Upper lobe of right lung (tissue), 1 donor: ENCODE measurements at regions not wholly inside any gene's neighbourhood (a gene's known extent, or its start where the extent isn't known, plus 50 kb on each side); places are given as distances from the start of the nearest gene placed in this dataset.
A peak's percentile ranks its signal among the peaks of the same experiment; 100 is the strongest.
"Not testable (repeated sequence)": the region's sequence is repeated elsewhere in the genome, so short reads cannot be mapped to it uniquely, and the experiment has no call there.

Source experiments
- ATAC-seq: fragments of 200-7000 bp; cut with Tn5 transposase; one replicate; pipeline ENCODE4 v1.9.1; 2020; ENCODE audit warnings: mild to moderate bottlenecking, moderate library complexity
- DNase-seq: peaks from one replicate; pipeline ENCODE4 v3.0.0-alpha.2; 2020
- H3K27ac ChIP-seq: fragments of 200-600 bp; one replicate; pipeline ENCODE4 v1.8.0; 2022
- H3K27me3 ChIP-seq: fragments of 200-600 bp; one replicate; pipeline ENCODE4 v1.8.0; 2022; ENCODE audit warnings: mild to moderate bottlenecking
- H3K36me3 ChIP-seq: fragments of 200-600 bp; one replicate; pipeline ENCODE4 v1.8.0; 2022
- H3K4me1 ChIP-seq: fragments of 200-600 bp; one replicate; pipeline ENCODE4 v1.8.0; 2022
- H3K4me3 ChIP-seq: fragments of 200-600 bp; one replicate; pipeline ENCODE4 v1.8.0; 2022; ENCODE audit warnings: mild to moderate bottlenecking
- H3K9me3 ChIP-seq: fragments of 200-600 bp; one replicate; pipeline ENCODE4 v1.8.0; 2022
- CTCF ChIP-seq: fragments of 200-600 bp; IDR thresholded peaks from one replicate; pipeline ENCODE4 v1.8.0; 2022; ENCODE audit warnings: antibody characterized with exemption
- intact Hi-C: fragments of 100-400 bp; cut with DNase I; formaldehyde crosslinking; loops from one replicate; pipeline ENCODE4 v1.11.0; 2022
- donor health status: DM: no; HTN: yes; CAD: no; lungs with severe emphysema.

GRCh38 chr2:87456477-87457128, 291.3 kb upstream of the PLGLB2 start:
- H3K36me3 ChIP-seq, H3K27me3 ChIP-seq, H3K9me3 ChIP-seq, intact Hi-C loops, DNase-seq: not testable (repeated sequence)
- H3K27ac ChIP-seq, result peak overlapping the region; percentile 42
- H3K4me3 ChIP-seq, result peak overlapping the region; percentile 40
- H3K4me1 ChIP-seq, result peaks cover 11% of the 10 kb centered on the region
- peak; percentile 32 for ATAC-seq

GRCh38 chr2:87457129-87457499, 290.8 kb upstream of the PLGLB2 start:
- H3K4me3 ChIP-seq, H3K36me3 ChIP-seq, intact Hi-C loops, H3K27ac ChIP-seq, DNase-seq, H3K9me3 ChIP-seq, H3K27me3 ChIP-seq: not testable (repeated sequence)
- H3K4me1 ChIP-seq, result peaks cover 11% of the 10 kb centered on the region
- ATAC-seq, result peak; percentile 3

DNA sequence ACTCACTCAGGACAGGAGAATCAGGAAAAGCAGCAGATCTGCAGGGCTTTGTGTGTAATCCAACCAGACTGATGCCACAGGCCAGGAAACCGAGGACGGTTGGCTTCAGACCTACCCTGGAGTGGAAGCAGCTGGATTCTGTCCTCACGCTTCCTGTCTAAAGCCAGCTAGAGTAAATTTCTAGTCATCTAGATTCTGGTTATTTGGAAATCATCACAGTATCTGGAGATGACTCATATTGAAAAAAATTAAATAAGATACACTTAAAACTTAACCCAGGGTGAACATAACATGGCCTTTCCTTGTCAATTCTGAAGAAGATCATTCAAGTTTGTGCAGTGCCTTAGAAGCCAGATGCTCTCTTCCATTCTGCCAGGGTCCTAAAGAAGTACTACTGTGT, 288.9 kb upstream of the PLGLB2 start:
- DNase-seq, ATAC-seq, H3K9me3 ChIP-seq, H3K27me3 ChIP-seq, H3K4me1 ChIP-seq, intact Hi-C loops, H3K36me3 ChIP-seq, H3K27ac ChIP-seq, H3K4me3 ChIP-seq: not testable (repeated sequence)

DNA sequence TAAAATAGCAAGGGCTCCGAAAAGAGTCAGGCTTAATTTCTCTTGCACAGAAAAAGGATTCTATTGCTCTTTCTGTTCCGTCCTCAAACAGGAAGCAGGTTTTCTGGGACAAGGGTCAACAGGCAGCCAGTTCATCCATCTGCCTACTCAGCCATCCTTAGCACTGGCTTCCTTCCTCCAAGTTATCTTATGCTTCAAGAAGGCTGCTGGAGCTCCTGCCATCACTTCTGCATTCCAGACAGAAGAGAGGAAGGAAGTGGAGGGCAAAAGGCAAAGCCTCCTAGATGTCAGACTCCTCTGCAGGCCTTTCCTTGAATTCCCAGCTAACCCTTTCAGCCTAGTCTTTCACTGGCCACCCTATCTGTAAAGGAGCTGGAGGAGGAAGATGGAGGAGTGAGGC, 287.8 kb upstream of the PLGLB2 start:
- H3K4me3 ChIP-seq, H3K4me1 ChIP-seq, H3K36me3 ChIP-seq, DNase-seq, H3K27me3 ChIP-seq, H3K9me3 ChIP-seq, intact Hi-C loops, H3K27ac ChIP-seq: not testable (repeated sequence)
- peak; percentile 3 for ATAC-seq

GRCh38 chr2:87460662-87461061, 287.2 kb upstream of the PLGLB2 start:
- DNase-seq, intact Hi-C loops: not testable (repeated sequence)

GRCh38 chr2:87461671-87462070, 286.2 kb upstream of the PLGLB2 start:
- intact Hi-C loops, H3K27ac ChIP-seq, H3K4me3 ChIP-seq, DNase-seq, H3K27me3 ChIP-seq, H3K4me1 ChIP-seq, H3K36me3 ChIP-seq, ATAC-seq, H3K9me3 ChIP-seq: not testable (repeated sequence)

More at GRCh38 chr2:87460662-87461061, 287.2 kb upstream of the PLGLB2 start:
- ATAC-seq, H3K4me3 ChIP-seq, H3K27me3 ChIP-seq, H3K27ac ChIP-seq, H3K36me3 ChIP-seq, H3K4me1 ChIP-seq, H3K9me3 ChIP-seq: not testable (repeated sequence)

DNA sequence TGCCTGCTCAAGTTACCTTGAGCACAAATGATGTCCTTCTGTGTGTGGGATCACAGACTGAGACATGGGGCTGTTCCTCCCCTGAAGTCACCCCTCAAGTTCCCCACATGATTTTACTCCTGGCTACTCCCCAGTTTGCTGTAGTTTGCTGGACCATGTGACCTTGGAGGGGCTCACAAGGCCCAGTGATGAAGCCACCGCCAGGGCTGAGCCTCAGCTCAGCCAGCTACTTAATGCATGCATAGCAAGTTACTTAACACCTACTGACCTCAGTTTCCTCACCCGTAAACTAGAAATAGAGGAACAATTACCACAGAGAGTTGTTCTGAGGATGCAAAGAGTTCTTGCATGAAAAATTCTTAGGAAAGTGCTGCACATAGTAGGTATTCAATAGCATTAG, 283.7 kb upstream of the PLGLB2 start:
- peak; percentile 29 for ATAC-seq
- H3K4me1 ChIP-seq, DNase-seq, H3K4me3 ChIP-seq, H3K36me3 ChIP-seq, H3K9me3 ChIP-seq, H3K27ac ChIP-seq, intact Hi-C loops, H3K27me3 ChIP-seq: not testable (repeated sequence)

- DNase-seq, H3K4me3 ChIP-seq, H3K4me1 ChIP-seq, ATAC-seq, H3K36me3 ChIP-seq, intact Hi-C loops, H3K9me3 ChIP-seq, H3K27me3 ChIP-seq, H3K27ac ChIP-seq: not testable (repeated sequence)
Measured at GRCh38 chr2:87465730-87466129, 282.2 kb upstream of the PLGLB2 start.

- H3K27me3 ChIP-seq, H3K27ac ChIP-seq, H3K4me1 ChIP-seq, H3K36me3 ChIP-seq, H3K4me3 ChIP-seq, intact Hi-C loops, H3K9me3 ChIP-seq: not testable (repeated sequence)
- DNase-seq (peak; percentile 74), ATAC-seq (peak; percentile 94)
- peak; percentile 18 for TF ChIP-seq CTCF
Measured at GRCh38 chr2:87466591-87467120, 281.2 kb upstream of the PLGLB2 start.

DNA sequence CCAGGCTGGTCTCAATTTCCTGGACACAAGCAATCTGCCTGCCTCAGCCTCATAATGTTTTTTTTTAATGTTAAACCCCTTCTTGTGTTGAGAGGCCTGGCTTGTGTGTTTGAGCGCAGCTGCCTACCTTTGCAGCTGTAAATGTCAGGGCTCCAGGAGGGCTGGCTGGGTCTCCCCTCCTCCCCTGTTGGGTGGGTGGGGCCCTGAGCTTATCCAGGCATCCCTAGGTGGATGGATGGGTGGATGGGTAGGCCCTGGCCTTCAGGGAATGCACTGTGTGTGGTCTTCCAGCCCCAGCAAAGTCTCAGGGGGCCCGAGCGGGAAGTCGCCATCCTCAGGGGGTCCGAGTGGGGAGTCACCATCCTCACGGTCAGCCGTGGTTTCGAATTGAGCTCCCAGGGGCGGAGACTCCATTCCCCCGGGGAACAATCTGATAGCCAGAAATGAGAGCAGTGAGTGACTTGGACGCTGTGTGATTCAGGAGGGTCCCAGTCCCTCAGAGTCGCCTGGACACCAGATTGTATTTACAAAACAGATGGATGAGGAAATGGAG, 279.4 kb upstream of the PLGLB2 start:
- H3K27me3 ChIP-seq, H3K36me3 ChIP-seq, H3K27ac ChIP-seq, ATAC-seq, H3K4me1 ChIP-seq, DNase-seq, intact Hi-C loops, H3K4me3 ChIP-seq, H3K9me3 ChIP-seq: not testable (repeated sequence)

DNA sequence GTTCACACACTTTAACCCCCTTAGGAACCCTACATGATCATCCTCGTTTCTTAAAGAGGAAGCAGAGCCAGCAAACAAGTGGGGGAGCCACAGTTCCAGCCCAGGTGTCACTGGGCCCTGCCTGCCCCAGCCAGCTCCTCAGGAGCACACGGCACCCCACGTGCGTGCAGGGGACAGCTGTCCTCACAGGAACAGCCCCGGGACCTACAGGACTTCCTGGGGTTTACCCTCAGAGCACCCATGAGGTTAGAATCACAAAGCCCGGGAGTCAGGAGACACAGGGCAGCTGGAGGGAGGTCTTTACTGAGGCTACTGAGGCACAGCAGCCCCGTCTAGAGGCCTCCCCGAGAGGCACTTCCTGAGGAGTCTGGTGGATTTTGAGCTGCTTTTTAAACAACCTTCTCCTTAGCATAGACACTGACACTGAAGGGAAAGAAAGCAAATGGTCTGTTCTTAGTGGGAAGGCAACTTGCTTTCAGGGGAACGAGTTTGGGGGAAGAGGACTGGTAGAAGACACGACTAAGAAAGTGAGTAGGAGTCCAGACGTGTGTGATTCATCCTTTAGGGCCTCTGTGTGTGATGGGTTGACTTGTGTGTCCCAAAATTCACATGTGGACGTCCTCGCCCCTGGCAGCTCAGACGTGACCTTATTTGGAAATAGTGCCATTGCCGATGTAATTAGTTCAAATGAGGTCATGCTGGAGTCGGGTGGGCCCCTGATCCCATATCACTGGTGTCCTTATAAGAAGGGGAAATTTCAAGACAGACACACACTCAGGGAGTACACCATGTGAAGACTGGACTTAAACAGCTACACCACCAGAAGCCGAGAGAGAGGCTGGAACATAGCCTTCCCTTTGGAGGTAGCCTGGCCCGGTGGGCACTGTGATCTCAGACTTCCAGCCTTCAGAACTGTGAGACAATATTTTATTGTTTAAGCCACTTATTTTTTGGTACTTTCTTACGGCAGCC, 278.4 kb upstream of the PLGLB2 start:
- H3K36me3 ChIP-seq, DNase-seq, intact Hi-C loops, H3K4me3 ChIP-seq, H3K27me3 ChIP-seq, H3K9me3 ChIP-seq, H3K27ac ChIP-seq, H3K4me1 ChIP-seq: not testable (repeated sequence)
- ATAC-seq, result peak; percentile 58

GRCh38 chr2:87470381-87471380, 277.2 kb upstream of the PLGLB2 start:
- DNase-seq, H3K4me1 ChIP-seq, ATAC-seq, H3K9me3 ChIP-seq, H3K36me3 ChIP-seq, H3K4me3 ChIP-seq, H3K27me3 ChIP-seq, H3K27ac ChIP-seq, intact Hi-C loops: not testable (repeated sequence)
